HG02884 (cell line): ENCODE measurements at regions not wholly inside any gene's neighbourhood (a gene's known extent, or its start where the extent isn't known, plus 50 kb on each side); places are given as distances from the start of the nearest gene placed in this dataset.

ENCODE experiments used
- ATAC-seq: cut with Tn5 transposase; IDR thresholded peaks from one replicate; pipeline ENCODE4 v1.9.1; 2021; ENCODE audit warnings: mild to moderate bottlenecking, moderate library complexity; ENCODE audit not compliant: unreplicated experiment

- ATAC-seq, result no peak
Measured at GRCh38 chr4:43903456-43903855, 545.2 kb downstream of the KCTD8 start.

DNA sequence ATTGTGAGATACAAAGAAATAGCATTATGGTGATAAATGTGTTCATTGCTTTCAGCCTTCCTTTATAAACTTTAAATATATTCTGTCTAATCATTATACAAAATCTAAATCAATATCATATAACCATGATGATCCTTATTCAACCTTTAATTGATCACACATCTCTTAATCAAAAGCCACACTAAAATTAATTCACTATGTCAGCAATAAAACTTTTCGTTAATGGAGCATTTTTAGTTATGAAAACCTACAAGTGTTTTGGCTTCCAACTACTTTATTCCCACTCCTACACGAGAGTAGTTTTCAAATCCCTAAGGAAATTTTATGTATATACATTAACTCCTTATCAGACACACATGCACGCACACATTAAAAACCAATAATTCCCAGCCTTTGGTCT lies 530.2 kb downstream of the KCTD8 start:
- no peak for ATAC-seq

GRCh38 chr4:43932448-43932847 lies 516.2 kb downstream of the KCTD8 start:
- no peak for ATAC-seq

GRCh38 chr4:43943998-43944397 lies 504.6 kb downstream of the KCTD8 start:
- ATAC-seq, result no peak

- no peak for ATAC-seq
Measured at GRCh38 chr4:43959976-43960375, 488.6 kb downstream of the KCTD8 start.

- ATAC-seq, result no peak
Measured at GRCh38 chr4:43968011-43968410, 480.6 kb downstream of the KCTD8 start.

DNA sequence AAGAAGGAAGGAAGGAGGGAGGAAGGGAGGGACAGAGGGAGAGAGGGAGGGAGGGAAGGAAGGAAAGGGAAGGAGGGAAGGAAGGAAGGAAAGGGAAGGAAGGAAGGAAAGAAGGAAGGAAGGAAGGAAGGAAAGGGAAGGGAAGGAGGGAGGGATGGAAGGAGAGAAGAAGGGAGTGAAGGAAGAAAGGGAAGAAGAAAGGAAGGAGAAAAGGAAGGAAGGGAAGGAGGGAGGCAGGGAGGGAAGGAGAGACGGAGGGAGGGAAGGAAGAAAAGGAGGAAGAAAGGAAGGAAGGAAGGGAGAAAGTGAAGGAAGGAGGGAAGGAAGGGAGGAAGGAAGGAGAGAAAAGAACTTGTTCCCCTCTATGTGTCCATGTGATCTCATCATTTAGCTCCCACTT lies 465.0 kb downstream of the KCTD8 start:
- ATAC-seq, result no peak

DNA sequence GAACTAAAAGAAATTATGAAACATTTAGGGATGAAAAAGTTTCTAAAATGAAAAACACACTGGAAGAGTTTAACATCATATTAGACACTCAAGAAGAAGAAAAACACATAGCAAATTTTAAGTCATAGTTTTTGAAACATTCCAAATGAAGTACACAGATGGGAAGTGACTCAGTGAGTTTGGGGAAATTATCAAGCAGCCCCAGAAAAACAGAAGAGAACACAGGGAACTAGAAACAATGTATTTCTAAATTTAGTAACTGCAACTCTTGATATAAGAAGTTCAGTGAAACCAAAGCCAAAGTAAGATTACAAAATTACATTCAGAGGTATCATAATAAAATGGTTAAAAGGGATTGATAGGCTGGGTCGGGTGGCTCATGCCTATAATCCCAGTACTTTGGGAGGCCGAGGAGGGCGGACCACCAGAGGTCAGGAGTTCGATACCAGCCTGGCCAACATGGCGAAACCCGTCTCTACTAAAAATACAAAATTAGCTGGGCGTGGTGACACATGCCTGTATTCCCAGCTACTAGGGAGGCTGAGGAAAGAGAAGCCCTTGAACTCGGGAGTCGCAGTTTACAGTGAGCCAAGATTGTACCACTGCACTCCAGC lies 461.2 kb downstream of the KCTD8 start:
- ATAC-seq, result no peak

DNA sequence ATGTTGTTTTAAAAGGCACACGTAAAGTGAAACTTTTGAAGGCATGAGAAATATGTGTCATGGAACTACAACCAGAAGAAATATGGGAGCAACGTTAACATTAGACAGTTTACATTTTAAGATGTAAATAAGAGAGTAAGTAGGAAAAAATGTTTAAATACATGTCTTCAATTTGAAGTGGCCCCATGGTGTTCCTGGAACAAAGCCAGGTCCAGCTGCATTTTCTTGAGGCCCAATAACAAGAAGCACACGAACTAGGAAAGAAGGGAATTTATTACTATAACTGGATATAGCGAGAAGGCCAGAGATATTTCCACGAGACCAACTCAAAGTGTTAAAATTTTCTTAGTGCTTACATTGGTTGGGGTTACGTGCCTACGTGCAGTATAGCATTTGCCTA lies 458.1 kb downstream of the KCTD8 start:
- ATAC-seq, result no peak

DNA sequence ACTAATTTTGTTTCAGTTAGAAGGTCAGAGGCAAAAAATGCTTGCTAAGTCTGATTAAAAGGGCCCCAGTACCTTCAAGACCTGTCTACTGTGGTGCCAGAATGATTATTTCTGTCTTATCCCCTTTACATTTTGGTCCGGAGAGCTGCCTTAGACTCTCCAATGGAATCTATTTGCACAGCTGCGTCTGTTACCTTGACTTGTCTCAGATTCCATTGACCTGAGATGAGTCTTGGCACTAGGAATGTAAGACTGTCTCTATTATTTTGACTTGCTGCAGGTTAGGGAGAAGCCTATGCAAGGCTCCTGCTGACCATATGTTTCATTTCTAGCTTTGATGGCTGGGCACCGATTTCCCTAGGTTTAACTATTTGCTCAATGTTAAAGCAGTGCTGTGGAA lies 457.6 kb downstream of the KCTD8 start:
- ATAC-seq, result no peak

- ATAC-seq, result no peak
Measured at GRCh38 chr4:43992552-43992951, 456.1 kb downstream of the KCTD8 start.

DNA sequence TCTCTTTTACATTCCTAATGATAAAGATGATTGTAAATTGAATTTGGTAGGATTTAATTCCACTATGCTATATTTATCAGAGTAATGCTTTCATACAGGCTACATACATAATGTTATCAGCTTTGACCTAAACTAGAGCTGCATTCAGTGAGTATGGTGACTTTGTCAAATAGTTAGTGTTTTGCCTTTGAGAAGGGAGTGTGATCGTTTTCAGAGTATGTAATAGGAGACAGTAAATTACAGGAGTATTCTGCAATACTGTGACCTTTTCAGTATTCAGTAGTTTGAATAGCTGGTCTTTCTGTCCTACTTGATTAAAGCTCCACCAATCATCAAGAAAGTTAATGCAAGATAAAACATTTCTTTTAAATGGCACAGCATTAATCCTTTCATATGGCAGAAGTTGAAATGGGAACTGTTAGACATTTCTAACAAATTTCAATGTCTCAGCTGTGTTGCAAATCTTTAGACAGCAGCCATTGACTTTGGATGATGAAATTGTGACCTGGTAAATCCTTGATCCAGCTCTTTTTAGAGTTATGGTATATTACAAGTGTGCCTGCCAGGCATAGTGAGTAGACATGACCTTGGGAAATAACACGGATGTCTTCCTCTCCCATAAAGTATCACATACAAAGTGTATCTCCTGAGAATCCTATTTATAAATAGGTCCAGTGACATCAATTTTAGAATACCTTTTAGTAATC lies 455.3 kb downstream of the KCTD8 start:
- no peak for ATAC-seq

GRCh38 chr4:43999669-44000068 lies 448.9 kb downstream of the KCTD8 start:
- ATAC-seq, result no peak

DNA sequence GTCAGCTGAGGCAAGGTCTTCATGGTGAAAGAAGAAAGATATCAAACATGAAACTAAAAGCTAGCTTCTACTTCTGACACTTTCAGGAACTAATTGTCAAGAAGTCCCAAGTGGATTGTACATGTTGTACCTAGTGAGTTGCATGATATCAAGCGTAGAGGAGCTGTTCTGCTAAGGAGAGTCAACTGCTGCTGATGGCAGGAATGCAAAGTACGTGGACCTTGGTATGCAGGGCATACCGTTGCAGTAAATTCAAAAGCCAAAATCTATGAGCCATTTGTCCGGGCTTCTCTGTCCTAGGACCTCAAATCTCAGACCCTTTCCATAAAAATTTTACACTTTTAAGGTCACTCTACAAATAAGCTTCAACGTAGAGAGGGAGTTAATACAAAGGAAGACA lies 446.2 kb downstream of the KCTD8 start:
- ATAC-seq, result no peak

DNA sequence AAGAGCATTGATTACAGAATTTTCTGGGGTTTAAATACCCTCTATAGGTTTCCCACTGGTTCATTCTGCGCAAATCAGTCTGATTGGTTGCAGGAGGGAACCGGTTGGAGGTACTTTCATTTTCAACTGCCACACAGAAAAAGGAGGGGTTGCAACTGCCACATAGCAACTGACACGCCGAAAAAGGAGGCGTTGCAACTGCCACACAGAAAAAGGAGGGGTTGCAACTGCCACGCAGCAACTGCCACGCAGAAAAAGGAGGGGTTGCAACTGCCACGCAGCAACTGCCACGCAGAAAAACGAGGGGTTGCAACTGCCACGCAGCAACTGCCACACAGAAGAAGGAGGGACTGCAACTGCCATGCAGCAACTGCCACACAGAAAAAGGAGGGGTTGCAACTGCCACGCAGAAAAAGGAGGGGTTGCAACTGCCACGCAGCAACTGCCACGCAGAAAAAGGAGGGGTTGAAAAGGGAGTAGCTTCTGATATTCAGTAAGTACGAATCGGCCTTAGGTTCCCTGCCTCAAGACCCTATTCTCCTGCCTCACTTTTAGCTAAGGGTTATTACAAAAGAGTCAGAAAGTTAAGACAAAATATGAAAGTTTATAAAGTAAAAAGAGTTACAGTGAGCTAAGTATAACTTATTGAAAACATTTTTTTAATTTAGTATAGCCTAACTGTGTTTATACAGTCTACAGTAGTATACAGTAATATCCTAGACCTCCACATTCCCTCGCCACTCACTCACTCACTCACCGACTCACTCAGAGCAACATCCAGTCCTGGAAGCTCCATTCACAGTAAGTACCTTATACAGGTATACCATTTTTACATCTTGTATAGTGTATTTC lies 431.8 kb downstream of the KCTD8 start:
- ATAC-seq, result no peak

GRCh38 chr4:44017422-44017739 lies 431.2 kb downstream of the KCTD8 start:
- ATAC-seq, result no peak

- no peak for ATAC-seq
Measured at GRCh38 chr4:44019721-44020120, 428.9 kb downstream of the KCTD8 start.

DNA sequence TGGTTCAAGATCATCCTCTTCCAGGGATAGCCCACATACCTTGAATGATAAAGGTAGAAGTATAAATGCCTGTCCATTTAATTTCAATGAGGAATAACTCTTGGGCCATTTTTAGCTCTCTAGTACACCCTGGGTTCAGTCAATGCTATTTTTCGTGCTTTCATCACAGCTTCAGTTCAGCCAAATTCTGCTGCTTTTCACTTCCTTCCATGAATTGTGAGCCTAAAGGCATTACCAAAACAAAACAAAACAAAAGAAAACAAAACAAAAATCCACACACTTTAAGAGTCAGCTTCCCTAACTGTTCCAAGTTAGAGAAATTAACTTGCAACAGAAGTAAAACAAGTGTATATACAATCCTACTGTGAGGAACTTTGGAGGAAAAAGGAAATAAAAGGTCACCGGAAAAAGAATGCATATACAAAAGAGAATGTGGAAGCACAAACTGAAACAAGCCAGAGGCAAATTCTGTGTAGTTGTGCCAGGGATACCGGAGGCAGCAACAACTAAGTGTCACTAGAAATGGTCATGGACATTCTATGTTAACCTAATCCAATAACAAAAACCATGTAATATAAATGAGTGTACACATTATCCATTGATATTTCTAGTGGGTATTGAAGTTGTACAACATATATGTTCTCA lies 423.1 kb downstream of the KCTD8 start:
- no peak for ATAC-seq

DNA sequence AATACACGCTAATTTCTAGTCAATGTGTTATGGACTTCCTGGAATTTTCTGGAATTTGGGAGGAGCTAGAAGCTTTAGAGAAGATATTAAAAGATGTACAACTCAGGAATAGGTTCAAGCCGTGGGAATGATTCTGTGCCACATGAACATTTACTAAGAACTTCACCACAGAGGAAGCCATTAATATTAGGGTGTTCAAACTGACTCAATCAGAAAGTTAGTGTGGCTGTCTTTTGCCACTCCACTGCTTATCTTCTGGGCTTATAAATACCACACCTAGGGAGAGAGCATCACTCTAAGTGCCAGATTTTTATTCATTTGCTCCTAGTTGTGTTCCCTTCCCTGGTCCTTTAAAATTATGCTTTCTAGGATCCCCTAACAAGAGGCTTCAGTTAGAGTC lies 409.8 kb downstream of the KCTD8 start:
- ATAC-seq, result no peak

GRCh38 chr4:44046491-44046890 lies 402.1 kb downstream of the KCTD8 start:
- ATAC-seq, result no peak

- no peak for ATAC-seq
Measured at GRCh38 chr4:44056721-44057151, 391.9 kb downstream of the KCTD8 start.

GRCh38 chr4:44070843-44071242 lies 377.8 kb downstream of the KCTD8 start:
- no peak for ATAC-seq
